Naive thymus-derived CD8-positive, alpha-beta T cell (primary cell): ENCODE measurements at regions not wholly inside any gene's neighbourhood (a gene's known extent, or its start where the extent isn't known, plus 50 kb on each side); places are given as distances from the start of the nearest gene placed in this dataset.
"Not testable (repeated sequence)": the region's sequence is repeated elsewhere in the genome, so short reads cannot be mapped to it uniquely, and the experiment has no call there.

Source experiments
- ATAC-seq, 2 donors: fragments of 150-1000 bp; cut with Tn5 transposase in 1 of 2; sonication (Bioruptor Pico), chemical (Tn5 transposase) in 1 of 2; 1 replicate in 1 of 2; 2 replicates in 1 of 2; pipeline ENCODE4 v1.10.0; 2021; ENCODE audit warnings: mild to moderate bottlenecking in 2 of 2, moderate library complexity in 2 of 2
- POLR2A ChIA-PET: fragments of 350-600 bp; sonication (Branson Sonifier 250); formaldehyde crosslinking; loops from one replicate; lab custom pipeline; 2021; ENCODE audit warnings: antibody characterized with exemption; lab: Charles Lee
- DNase-seq, 10 donors: peaks; one replicate each; pipeline versions ENCODE4 v3.0.0 to v3.0.0-alpha.2; 2020 to 2022
- H3K27ac Mint-ChIP-seq, 10 donors: one replicate each; pipeline ENCODE4 v1.8.0; 2020 to 2022; ENCODE audit warnings: mild to moderate bottlenecking in 10 of 10, mixed read lengths in 10 of 10, moderate library complexity in 4 of 10, inconsistent platforms in 1 of 10
- H3K27me3 Mint-ChIP-seq, 5 donors: one replicate each; pipeline ENCODE4 v1.8.0; 2021 to 2022; ENCODE audit warnings: mixed read lengths in 5 of 5
- H3K36me3 Mint-ChIP-seq, 3 donors: one replicate each; pipeline ENCODE4 v1.8.0; 2020 to 2022; ENCODE audit warnings: mixed read lengths in 3 of 3, mild to moderate bottlenecking in 2 of 3, inconsistent platforms in 1 of 3
- H3K4me1 Mint-ChIP-seq, 4 donors: one replicate each; pipeline ENCODE4 v1.8.0; 2021 to 2022; ENCODE audit warnings: mixed read lengths in 4 of 4
- H3K4me3 Mint-ChIP-seq, 10 donors: one replicate each; pipeline ENCODE4 v1.8.0; 2020 to 2022; ENCODE audit warnings: mild to moderate bottlenecking in 10 of 10, mixed read lengths in 10 of 10, moderate library complexity in 6 of 10, inconsistent platforms in 1 of 10
- H3K9me3 Mint-ChIP-seq, 9 donors: one replicate each; pipeline ENCODE4 v1.8.0; 2020 to 2022; ENCODE audit warnings: mixed read lengths in 9 of 9, mild to moderate bottlenecking in 3 of 9, inconsistent platforms in 1 of 9, moderate library complexity in 1 of 9

GRCh38 chr6:121890307-121890910 is 455.0 kb downstream of the GJA1 start:
- DNase-seq (no peak), ATAC-seq (no peak)
- Mint-ChIP-seq H3K27me3 (peaks cover 0 to 5% (median 0%) of the 10 kb centered on the region in 5 donors), H3K27ac (no peak overlapping the region), H3K9me3 (no peaks in the 10 kb centered on the region), H3K4me1 (peaks cover 0 to 2% (median 0%) of the 10 kb centered on the region in 4 donors), H3K4me3 (no peak overlapping the region), H3K36me3 (no peaks in the 10 kb centered on the region)
- POLR2A ChIA-PET: no interaction called here

GRCh38 chr6:121895731-121896130 is 460.3 kb downstream of the GJA1 start:
- H3K4me1 Mint-ChIP-seq, H3K4me3 Mint-ChIP-seq, H3K36me3 Mint-ChIP-seq, H3K9me3 Mint-ChIP-seq, DNase-seq, H3K27ac Mint-ChIP-seq, H3K27me3 Mint-ChIP-seq, POLR2A ChIA-PET, ATAC-seq: not testable (repeated sequence)

- no peak overlapping the region for H3K27ac Mint-ChIP-seq
- H3K36me3 Mint-ChIP-seq: no peaks in the 10 kb centered on the region
- POLR2A ChIA-PET: no interaction called here
- H3K27me3 Mint-ChIP-seq: no peaks in the 10 kb centered on the region
- DNase-seq (no peak), ATAC-seq (no peak)
- no peaks in the 10 kb centered on the region for H3K9me3 Mint-ChIP-seq
- H3K4me1 Mint-ChIP-seq: no peaks in the 10 kb centered on the region
- no peak overlapping the region for H3K4me3 Mint-ChIP-seq
These were observed 460.9 kb downstream of the GJA1 start for GRCh38 chr6:121896363-121896762.

GRCh38 chr6:121896771-121897170 is 461.3 kb downstream of the GJA1 start:
- no peaks in the 10 kb centered on the region for H3K9me3 Mint-ChIP-seq
- no peak overlapping the region for H3K4me3 Mint-ChIP-seq
- no peak for DNase-seq
- H3K4me1 Mint-ChIP-seq: no peaks in the 10 kb centered on the region
- H3K36me3 Mint-ChIP-seq: no peaks in the 10 kb centered on the region
- no peaks in the 10 kb centered on the region for H3K27me3 Mint-ChIP-seq
- no peak for ATAC-seq
- H3K27ac Mint-ChIP-seq: no peak overlapping the region
- POLR2A ChIA-PET: no interaction called here

- H3K27me3 Mint-ChIP-seq: no peaks in the 10 kb centered on the region
- POLR2A ChIA-PET: no interaction called here
- no peaks in the 10 kb centered on the region for H3K4me1 Mint-ChIP-seq
- no peaks in the 10 kb centered on the region for H3K36me3 Mint-ChIP-seq
- ATAC-seq (no peak), DNase-seq (no peak)
- H3K9me3 Mint-ChIP-seq: no peaks in the 10 kb centered on the region
- H3K27ac Mint-ChIP-seq: no peak overlapping the region
- no peak overlapping the region for H3K4me3 Mint-ChIP-seq
These were observed 461.9 kb downstream of the GJA1 start for GRCh38 chr6:121897337-121897760.

GRCh38 chr6:121901432-121901831 is 466.0 kb downstream of the GJA1 start:
- no peaks in the 10 kb centered on the region for H3K4me1 Mint-ChIP-seq
- ATAC-seq (no peak), DNase-seq (no peak)
- no peak overlapping the region for H3K27ac Mint-ChIP-seq
- H3K9me3 Mint-ChIP-seq: peaks cover 0 to 2% (median 0%) of the 10 kb centered on the region in 9 donors
- POLR2A ChIA-PET: no interaction called here
- H3K36me3 Mint-ChIP-seq: no peaks in the 10 kb centered on the region
- H3K4me3 Mint-ChIP-seq: no peak overlapping the region
- no peaks in the 10 kb centered on the region for H3K27me3 Mint-ChIP-seq

- H3K27me3 Mint-ChIP-seq: no peaks in the 10 kb centered on the region
- DNase-seq (no peak), ATAC-seq (no peak)
- no peaks in the 10 kb centered on the region for H3K4me1 Mint-ChIP-seq
- H3K4me3 Mint-ChIP-seq: no peak overlapping the region
- H3K27ac Mint-ChIP-seq: no peak overlapping the region
- peaks cover 0 to 3% (median 0%) of the 10 kb centered on the region in 3 donors for H3K36me3 Mint-ChIP-seq
- POLR2A ChIA-PET: no interaction called here
- peaks cover 6 to 25% (median 13%) of the 10 kb centered on the region in 9 donors for H3K9me3 Mint-ChIP-seq
These were observed 469.1 kb downstream of the GJA1 start for GRCh38 chr6:121904559-121904958.

- DNase-seq: no peak
- POLR2A ChIA-PET: no interaction called here
- peaks cover 0 to 16% (median 3%) of the 10 kb centered on the region in 3 donors for H3K36me3 Mint-ChIP-seq
- no peak overlapping the region for H3K27ac Mint-ChIP-seq
- no peak overlapping the region for H3K4me3 Mint-ChIP-seq
- no peak for ATAC-seq
- H3K9me3 Mint-ChIP-seq: peaks cover 3 to 43% (median 15%) of the 10 kb centered on the region in 9 donors
- peaks cover 0 to 2% (median 0%) of the 10 kb centered on the region in 5 donors for H3K27me3 Mint-ChIP-seq
- no peaks in the 10 kb centered on the region for H3K4me1 Mint-ChIP-seq
These were observed 477.5 kb downstream of the GJA1 start for GRCh38 chr6:121912905-121913304.

- H3K4me1 Mint-ChIP-seq: no peaks in the 10 kb centered on the region
- H3K9me3 Mint-ChIP-seq: peaks cover 0 to 2% (median 0%) of the 10 kb centered on the region in 9 donors
- H3K27ac Mint-ChIP-seq: no peak overlapping the region
- POLR2A ChIA-PET: no interaction called here
- no peaks in the 10 kb centered on the region for H3K36me3 Mint-ChIP-seq
- H3K4me3 Mint-ChIP-seq: no peak overlapping the region
- ATAC-seq (no peak), DNase-seq (no peak)
- peaks cover 0 to 3% (median 2%) of the 10 kb centered on the region in 5 donors for H3K27me3 Mint-ChIP-seq
These were observed 481.9 kb downstream of the GJA1 start for GRCh38 chr6:121917263-121917829.

GRCh38 chr6:121917834-121918559 is 481.5 kb upstream of the HSF2 start:
- Mint-ChIP-seq H3K9me3 (no peaks in the 10 kb centered on the region), H3K4me3 (no peak overlapping the region), H3K4me1 (no peaks in the 10 kb centered on the region), H3K36me3 (no peaks in the 10 kb centered on the region), H3K27ac (no peak overlapping the region), H3K27me3 (peaks cover 0 to 5% (median 2%) of the 10 kb centered on the region in 5 donors)
- DNase-seq: no peak
- POLR2A ChIA-PET: no interaction called here
- ATAC-seq: no peak

GRCh38 chr6:121920616-121921015 is 478.8 kb upstream of the HSF2 start:
- DNase-seq (no peak), ATAC-seq (no peak)
- Mint-ChIP-seq H3K9me3 (no peaks in the 10 kb centered on the region), H3K27me3 (peaks cover 0 to 5% (median 2%) of the 10 kb centered on the region in 5 donors), H3K4me1 (peaks cover 0 to 9% (median 5%) of the 10 kb centered on the region in 4 donors), H3K36me3 (peaks cover 0 to 2% (median 0%) of the 10 kb centered on the region in 3 donors), H3K27ac (peak overlapping the region in 1 of 10 donors; percentile 13), H3K4me3 (no peak overlapping the region)
- POLR2A ChIA-PET: no interaction called here

- peaks cover 0 to 5% (median 0%) of the 10 kb centered on the region in 5 donors for H3K27me3 Mint-ChIP-seq
- ATAC-seq (peak in 1 of 2 donors; percentile 50), DNase-seq (no peak)
- POLR2A ChIA-PET: no interaction called here
- peaks cover 0 to 10% (median 5%) of the 10 kb centered on the region in 4 donors for H3K4me1 Mint-ChIP-seq
- peaks cover 0 to 2% (median 0%) of the 10 kb centered on the region in 3 donors for H3K36me3 Mint-ChIP-seq
- H3K9me3 Mint-ChIP-seq: no peaks in the 10 kb centered on the region
- H3K27ac Mint-ChIP-seq: no peak overlapping the region
- H3K4me3 Mint-ChIP-seq: peak overlapping the region in 1 of 10 donors; percentile 37
These were observed 474.4 kb upstream of the HSF2 start for GRCh38 chr6:121925024-121925423.

GRCh38 chr6:121925534-121926255 is 473.8 kb upstream of the HSF2 start:
- no peak overlapping the region for H3K27ac Mint-ChIP-seq
- H3K4me3 Mint-ChIP-seq: no peak overlapping the region
- H3K9me3 Mint-ChIP-seq: no peaks in the 10 kb centered on the region

More at GRCh38 chr6:121925534-121926255, 473.8 kb upstream of the HSF2 start:
- Mint-ChIP-seq H3K27me3 (peaks cover 0 to 5% (median 0%) of the 10 kb centered on the region in 5 donors), H3K4me1 (peaks cover 0 to 10% (median 5%) of the 10 kb centered on the region in 4 donors), H3K36me3 (peaks cover 0 to 2% (median 0%) of the 10 kb centered on the region in 3 donors)
- no peak for DNase-seq
- no peak for ATAC-seq
- POLR2A ChIA-PET: no interaction called here
